Cardiac fibroblast (primary cell): ENCODE measurements at regions not wholly inside any gene's neighbourhood (a gene's known extent, or its start where the extent isn't known, plus 50 kb on each side); places are given as distances from the start of the nearest gene placed in this dataset.

ENCODE experiments used
- DNase-seq, 2 donors: peaks; one replicate each; pipeline versions ENCODE4 v3.0.0 to v3.0.0-alpha.2; 2010; ENCODE audit warnings: low read depth in 2 of 2
- H3K4me3 ChIP-seq, 2 donors: replicated peaks in 1 of 2; 1 replicate in 1 of 2; 2 replicates in 1 of 2; pipeline ENCODE4 v1.5.1; 2011; ENCODE audit warnings: low read depth in 2 of 2, low read length in 2 of 2, mild to moderate bottlenecking in 2 of 2, moderate library complexity in 1 of 2
- TF ChIP-seq, protein P1 (sequence below): IDR thresholded peaks from one replicate; pipeline ENCODE4 v1.5.1; 2011; ENCODE audit warnings: low read depth, mild to moderate bottlenecking, low read length, inconsistent platforms

DNA sequence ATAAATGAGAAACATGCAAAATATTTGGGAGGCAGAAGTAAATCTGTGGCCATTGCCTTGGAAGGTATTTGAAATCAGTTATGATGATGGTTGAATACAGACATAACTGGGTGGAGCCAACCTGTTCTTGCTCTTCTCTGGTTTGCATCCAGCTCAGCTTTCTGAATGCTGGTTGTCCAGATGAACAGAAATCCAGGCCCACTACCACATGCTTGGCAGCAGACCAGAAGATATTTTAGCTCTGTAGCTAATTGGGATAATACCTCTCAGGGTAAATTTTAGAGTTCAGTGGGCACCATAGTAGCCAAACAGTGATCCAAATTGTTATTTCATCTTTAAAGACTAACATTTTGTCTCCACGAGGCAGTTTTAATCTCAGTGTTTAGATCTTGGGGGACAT is 308.3 kb downstream of the RAB38 start:
- no peak overlapping the region for H3K4me3 ChIP-seq
- no peak for DNase-seq
- TF ChIP-seq, protein P1, sequence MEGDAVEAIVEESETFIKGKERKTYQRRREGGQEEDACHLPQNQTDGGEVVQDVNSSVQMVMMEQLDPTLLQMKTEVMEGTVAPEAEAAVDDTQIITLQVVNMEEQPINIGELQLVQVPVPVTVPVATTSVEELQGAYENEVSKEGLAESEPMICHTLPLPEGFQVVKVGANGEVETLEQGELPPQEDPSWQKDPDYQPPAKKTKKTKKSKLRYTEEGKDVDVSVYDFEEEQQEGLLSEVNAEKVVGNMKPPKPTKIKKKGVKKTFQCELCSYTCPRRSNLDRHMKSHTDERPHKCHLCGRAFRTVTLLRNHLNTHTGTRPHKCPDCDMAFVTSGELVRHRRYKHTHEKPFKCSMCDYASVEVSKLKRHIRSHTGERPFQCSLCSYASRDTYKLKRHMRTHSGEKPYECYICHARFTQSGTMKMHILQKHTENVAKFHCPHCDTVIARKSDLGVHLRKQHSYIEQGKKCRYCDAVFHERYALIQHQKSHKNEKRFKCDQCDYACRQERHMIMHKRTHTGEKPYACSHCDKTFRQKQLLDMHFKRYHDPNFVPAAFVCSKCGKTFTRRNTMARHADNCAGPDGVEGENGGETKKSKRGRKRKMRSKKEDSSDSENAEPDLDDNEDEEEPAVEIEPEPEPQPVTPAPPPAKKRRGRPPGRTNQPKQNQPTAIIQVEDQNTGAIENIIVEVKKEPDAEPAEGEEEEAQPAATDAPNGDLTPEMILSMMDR, result no peak

DNA sequence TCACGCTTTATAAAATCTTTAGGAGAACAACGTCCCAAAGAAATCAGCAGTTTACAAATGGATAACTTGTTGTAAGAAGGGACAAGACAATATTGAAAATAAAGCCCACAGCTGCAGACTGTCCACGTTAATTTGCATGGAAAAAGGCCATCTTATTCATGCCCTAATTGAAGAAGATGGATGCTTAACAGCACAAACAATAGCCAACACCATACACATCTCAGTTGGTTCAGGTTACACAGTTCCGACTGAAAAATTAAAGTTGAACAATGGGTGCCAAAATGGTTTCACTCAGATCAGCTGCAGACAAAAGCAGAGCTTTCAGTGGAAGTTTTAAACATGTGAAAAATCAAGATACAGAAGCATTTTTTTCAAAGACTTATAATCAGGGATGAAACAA is 314.2 kb downstream of the RAB38 start:
- H3K4me3 ChIP-seq, result no peak overlapping the region
- TF ChIP-seq, protein P1, result no peak
- no peak for DNase-seq

DNA sequence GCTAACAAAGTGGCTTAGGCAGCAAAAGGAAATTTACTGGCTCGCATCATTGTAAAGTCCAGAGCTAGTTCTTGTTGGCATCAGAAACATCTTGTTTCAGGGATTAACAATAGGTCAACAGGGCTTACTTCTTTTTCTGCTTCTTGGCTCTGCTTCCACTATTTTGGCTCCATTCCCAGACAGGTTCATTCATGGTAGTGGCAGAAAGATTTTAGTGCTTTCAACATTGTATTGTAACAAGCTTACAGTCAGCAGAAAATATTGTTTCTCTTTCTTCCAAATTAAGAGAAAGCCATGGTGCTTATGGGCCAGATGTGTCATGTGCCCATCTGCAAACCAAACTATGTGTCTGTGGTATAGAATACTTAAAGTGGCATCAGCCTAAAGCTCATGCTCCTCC is 315.6 kb downstream of the RAB38 start:
- TF ChIP-seq, protein P1, result no peak
- H3K4me3 ChIP-seq, result no peak overlapping the region
- peak; percentile 0 to 7 for DNase-seq

DNA sequence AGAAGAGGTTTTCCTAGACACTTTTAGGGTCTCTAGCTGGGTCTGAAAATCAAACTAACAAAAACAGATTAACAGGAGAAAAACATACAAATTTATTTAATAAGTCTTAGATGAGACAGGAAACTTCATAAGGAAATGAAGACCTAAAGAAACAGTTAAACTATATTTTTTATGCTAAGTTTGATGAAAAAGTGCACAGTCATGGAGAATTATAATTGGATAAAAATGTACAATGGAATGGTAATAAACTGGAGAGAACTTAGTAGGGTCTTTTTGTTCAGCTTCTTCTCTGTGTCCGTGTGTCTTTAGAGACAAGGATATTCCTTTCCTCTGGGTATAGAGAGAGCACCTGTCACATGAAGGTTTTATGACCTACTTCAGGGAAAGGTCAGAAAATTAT is 323.4 kb downstream of the RAB38 start:
- TF ChIP-seq, protein P1, result no peak
- no peak for DNase-seq
- H3K4me3 ChIP-seq, result no peak overlapping the region

DNA sequence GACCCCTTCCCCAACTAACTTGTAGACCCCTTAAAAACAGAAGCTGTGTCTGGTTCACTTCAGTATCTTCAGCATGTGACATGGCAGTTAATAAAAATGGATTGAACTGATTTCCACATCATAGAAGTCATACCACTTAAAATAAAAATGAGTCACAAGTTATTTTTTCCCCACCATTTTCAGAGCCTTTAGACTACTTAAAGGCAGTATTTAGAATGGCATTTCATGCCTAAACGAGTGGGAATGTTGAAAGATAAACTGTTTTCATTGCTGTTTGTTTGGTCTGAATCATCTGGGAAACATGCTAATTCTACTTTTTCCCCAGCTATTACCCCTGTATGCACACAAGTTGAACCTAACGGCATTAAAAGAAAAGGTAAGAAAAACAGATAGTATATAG is 324.0 kb downstream of the RAB38 start:
- peak in 1 of 2 donors; percentile 64 for DNase-seq
- H3K4me3 ChIP-seq, result no peak overlapping the region
- TF ChIP-seq, protein P1, result no peak

DNA sequence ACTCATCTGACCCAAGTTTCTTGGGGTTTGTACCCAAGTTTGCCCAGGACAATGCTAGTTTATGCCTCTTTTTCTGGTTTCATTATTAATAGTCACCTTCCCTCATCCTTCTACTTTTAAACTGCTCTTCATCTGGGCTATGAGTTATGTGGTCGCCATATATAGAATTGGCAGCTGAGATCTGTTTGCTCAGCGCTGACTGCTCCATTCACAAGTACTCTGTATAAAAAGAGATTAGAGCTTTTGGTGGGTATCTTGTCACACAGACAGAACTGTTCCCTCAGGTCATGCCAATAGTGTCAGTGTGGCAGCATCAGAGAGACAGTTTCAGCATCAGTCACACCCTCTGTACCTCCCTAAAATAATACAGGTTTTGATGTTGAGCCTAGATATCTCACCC is 326.0 kb downstream of the RAB38 start:
- TF ChIP-seq, protein P1, result no peak
- H3K4me3 ChIP-seq, result no peak overlapping the region
- no peak for DNase-seq

DNA sequence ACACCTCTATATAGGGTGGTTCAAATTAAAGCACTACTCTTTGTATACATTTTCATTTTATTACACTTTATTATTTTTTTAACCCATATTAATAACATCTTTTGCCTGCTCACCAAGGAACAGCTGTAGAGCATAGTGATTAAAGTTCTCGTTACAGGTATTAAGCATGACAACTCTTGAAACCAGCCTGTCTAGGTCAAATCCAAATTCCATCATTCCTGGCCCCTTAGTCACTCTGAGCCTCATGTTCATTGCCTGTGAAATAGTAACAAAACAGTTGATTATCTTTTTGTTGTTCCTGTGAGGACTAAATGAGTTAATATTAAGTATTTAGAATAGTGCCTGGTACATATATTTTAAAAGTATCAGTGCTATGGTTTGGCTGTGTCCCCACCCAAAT is 334.5 kb downstream of the RAB38 start:
- H3K4me3 ChIP-seq, result no peak overlapping the region
- TF ChIP-seq, protein P1, result no peak
- peak in 1 of 2 donors; percentile 1 for DNase-seq
